CD4-positive, alpha-beta T cell treated with Interleukin-1 beta for 1 hour (primary cell): ENCODE measurements at regions not wholly inside any gene's neighbourhood (a gene's known extent, or its start where the extent isn't known, plus 50 kb on each side); places are given as distances from the start of the nearest gene placed in this dataset.
"Not testable (repeated sequence)": the region's sequence is repeated elsewhere in the genome, so short reads cannot be mapped to it uniquely, and the experiment has no call there.

ENCODE experiments used
- DNase-seq, 2 donors: peaks; one replicate each; pipeline ENCODE4 v3.0.0-alpha.2; 2020 to 2022

DNA sequence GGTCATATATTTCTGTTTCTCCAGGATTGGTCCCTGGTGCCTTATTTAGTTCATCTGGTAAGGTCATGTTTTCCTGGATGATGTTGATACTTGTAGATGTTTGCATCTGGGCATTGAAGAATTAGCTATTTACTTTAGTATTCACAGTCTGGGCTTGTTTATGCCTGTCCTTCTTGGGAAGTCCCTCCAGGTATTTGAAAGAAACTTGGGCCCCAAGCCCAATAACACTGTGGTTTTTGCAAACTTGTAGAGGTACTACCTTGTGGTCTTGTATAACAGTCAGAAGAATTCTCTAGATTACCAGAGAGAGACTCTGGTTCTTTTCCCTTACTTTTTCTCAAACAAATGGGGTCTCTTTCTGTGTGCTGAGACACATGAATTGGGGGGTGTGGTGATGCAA is 251.4 kb upstream of the B3GALT2 start:
- no peak for DNase-seq

DNA sequence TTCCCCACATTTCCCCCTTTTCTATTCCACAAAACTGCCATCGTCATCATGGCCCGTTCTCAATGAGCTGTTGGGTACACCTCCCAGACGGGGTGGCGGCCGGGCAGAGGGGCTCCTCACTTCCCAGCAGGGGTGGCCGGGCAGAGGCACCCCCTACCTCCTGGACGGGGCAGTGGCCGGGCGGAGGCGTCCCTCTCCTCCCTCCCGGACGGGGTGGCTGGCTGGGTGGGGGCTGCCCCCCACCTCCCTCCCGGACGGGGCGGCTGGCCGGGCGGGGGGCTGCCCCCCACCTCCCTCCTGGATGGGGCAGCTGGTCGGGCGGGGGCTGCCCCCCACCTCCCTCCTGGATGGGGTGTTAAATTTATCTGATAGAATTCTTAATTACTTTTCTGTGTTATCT is 250.9 kb upstream of the B3GALT2 start:
- not testable (repeated sequence) for DNase-seq

DNA sequence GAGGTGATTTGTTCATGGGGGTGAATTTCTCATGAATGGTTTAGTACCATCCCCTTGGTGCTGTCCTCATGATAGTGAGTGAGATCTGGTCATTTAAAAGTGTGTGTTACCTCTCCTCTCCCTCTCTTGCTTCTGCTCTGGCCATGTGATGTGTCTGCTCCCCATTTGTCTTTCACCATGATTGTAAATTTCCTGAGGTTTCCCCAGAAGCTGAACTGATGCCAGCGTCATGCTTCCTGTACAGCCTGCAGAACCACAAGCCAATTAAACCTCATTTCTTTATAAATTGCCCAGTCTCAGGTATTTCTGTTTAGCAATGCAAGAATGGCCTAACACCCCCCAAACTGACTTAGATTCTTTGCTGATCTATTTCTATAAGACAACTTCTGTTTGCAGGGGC is 249.4 kb upstream of the B3GALT2 start:
- no peak for DNase-seq

DNA sequence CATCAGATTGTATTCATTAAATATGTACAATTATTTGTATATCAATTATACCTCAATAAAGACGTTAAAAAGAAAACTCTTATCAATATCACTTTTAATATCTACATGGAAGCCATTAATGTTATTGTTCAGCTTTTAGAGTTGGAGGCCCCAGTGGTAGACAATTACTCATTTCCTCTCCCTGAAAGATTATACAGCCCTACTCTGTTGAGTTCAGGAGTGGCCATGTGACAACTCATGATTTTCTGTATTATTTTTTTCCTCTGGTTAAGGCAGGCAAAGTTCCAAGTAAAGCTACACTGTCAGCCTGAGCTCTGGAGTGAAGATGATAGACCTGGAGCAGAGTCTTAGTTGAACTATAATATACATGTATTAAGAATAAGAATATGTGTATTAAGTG is 247.9 kb upstream of the B3GALT2 start:
- no peak for DNase-seq

DNA sequence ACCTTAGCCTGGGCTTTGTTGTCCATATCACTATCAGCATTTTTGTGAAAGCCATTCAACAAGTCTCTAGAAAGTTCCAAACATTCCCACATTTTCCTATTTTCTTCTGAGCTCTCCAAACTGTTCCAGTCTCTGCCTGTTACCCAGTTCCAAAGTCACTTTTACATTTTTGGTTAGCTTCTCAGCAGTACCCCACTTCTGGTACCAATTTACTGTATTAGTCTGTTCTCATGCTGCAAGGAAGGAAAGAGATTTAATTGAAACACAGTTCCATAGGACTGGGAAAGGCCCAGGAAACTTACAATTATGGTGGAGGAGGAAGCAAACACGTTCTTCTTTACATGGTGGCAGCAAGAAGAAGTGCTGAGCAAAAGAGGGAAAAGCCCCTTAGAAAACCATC is 247.2 kb upstream of the B3GALT2 start:
- DNase-seq = no peak

DNA sequence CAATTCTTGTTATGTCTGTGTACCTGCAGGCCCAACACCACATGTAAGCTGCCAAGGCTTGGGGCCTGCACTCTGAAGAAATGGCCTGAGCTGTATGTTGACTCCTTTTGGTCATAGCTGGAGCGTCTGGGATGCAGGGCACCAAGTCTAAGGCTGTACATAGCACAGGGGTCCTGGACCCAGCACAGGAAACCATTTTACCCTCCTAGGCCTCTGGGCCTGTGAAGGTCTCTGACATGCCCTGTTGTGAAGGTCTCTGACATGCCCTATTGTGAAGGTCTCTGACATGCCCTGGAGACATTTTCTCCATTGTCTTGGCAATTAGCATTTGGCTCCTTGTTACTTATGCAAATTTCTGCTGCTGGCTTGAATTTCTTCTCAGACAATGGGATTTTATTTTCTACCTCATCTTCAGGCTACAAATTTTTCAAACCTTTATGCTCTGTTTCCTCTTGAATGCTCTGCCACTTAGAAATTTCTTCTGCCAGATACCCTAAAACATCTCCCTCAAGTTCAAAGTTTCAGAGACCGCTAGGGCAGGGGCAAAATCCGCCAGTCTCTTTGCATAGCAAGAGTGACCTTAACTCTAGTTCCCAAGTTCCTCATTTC is 246.7 kb upstream of the B3GALT2 start:
- DNase-seq = no peak

DNA sequence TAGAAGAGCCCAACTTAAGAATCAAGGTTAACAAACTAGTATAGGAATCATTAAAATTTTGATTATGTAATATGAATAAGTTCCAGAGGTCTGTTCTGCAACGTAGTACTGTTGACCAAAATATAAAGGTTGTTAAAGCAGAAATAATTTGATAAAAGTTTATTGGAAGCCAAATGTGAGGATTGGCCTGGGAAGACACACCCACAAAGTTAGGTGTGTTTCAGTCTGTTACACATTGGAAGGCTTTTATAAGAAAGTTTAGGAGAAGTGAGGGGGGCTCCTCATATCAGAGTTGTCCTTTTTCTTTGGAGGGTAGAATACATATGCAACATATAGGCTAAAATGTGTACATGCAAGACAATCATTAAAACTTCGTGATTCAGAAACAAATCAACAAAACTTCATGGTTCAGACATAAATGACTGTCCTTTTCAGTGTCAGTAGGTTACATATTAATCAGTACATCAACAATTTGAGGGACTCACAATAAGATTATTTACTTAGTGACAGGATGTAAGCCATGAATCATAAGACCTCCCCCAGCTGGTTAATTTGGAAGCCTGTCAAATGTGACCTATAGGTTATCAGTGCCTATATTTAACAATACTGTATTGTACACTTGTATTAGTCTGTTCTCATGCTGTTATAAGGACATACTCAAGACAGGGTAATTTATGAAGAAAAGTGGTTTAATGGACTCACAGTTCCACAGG is 245.0 kb upstream of the B3GALT2 start:
- DNase-seq = no peak

DNA sequence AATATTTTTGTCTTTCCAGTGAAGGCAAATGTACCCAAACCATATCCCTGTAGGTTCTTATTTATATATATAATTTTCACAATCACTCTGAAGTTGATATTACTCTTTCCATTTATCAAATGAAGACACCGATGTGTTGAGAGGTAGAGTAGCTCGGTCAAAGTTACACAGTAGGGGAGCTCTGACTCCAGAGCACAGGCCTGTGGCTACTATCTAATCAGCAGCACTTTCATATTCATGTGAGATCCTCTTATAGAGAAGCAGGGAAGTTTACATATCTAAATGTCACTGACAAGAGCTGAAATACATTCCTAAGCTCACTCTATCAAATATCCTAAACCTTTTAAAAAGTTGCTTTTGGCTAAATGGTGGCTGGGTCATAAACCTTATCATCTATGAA is 241.1 kb upstream of the B3GALT2 start:
- no peak for DNase-seq

DNA sequence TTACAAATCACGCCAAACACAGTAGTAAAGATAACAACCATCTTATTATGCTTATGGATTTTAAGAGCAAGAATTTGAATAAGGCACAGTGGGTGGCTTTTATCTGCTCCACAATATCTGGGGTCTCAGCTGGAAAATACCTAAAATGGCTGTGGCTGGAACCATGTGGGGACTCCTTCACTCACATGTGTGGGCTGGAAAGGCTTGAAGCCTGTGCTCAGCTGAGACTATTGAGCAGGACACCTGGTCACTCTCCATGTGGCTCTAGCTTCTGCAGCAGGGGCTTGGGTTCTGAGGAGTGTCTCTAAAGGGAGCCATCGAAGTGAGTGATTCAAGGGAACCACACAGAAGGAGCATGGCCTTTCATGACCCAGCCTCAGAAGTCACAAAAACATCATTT is 239.6 kb upstream of the B3GALT2 start:
- DNase-seq = no peak

DNA sequence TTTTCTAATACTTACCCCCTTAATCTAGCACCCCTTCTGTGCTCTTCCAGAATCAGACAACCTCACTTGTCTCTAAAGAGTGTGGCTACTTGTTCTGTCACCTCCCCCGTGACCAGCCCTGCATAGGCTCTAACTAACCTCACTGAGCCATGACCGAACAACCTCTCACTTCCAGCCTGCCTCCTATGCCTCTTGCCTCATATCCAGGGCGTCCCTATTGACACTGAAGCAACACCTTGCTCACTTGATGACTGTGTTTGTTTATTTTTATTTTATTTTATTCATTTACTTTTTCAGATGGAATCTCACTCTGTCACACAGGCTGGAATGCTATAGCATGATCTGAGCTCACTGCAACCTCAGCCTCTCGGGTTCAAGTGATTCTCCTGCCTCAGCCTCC is 235.1 kb upstream of the B3GALT2 start:
- DNase-seq = no peak

DNA sequence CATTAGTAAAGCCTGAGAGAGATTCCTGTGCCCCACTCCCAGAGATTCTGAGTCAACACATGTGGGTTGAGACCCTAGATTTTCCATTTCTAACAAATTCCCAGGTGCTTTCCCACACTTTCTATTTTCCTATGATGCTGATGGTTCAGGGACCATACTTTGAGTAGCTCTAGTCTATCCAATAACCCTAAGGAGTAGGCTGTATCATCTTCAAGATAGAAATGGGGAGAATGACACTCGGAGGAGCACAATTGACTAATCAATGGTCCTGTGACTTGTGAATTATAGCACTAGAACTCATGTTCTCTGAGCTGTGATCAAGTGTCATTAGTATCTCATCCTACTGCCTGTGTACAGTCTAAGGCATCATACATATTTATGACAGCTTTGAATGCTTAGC is 232.9 kb upstream of the B3GALT2 start:
- no peak for DNase-seq

DNA sequence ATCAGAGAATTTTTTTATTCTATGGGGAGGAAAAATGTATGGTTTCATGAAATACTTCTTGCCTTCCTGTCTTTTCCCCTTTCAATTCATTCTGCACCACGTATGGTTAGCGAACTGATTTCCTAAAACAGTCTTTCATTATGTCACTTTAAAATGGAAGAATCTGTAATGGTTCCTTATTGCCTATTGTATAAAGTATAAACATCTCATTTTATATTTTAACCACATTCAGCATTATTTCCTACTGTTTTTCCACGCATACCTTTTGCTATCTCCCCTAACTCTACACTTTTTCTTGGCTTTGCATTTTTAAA is 232.3 kb upstream of the B3GALT2 start:
- no peak for DNase-seq

DNA sequence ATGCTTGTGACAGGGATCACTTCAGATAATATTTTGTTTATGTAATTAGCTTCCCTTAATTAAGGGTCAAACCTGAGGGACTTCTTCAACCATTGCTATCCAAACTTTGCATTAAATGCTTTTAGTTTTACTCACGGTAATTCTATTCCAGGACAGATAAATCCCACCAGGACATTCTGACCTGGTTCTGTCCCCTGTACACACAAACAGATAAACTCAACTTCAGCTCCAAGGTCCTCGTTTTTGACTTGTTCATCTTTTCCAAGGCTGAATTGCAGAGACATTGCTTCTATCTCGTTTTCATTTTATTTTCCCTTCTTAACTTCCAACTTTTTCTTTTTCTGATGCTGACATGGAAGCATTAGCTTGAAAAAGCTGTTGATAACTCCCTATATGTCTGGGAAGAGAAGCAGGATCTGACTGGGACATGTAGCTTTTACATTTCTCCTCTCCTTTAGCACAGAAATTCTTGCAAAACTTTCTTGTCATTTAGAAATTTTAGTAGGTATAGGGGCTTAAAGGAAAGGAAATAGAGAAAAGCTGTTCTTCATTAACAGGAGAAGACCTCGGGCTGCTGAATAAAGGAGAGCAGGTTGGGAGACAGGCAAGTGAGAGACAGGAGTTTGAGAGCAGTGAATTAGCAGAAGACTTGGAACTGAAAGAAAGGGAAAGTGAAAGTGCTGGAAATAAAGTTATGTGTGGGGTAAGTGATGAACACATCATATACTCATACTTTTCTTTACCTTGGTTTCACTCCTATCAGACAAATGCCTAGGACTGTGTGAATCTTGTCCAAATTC is 231.7 kb upstream of the B3GALT2 start:
- peak in 1 of 2 donors; percentile 53 for DNase-seq

DNA sequence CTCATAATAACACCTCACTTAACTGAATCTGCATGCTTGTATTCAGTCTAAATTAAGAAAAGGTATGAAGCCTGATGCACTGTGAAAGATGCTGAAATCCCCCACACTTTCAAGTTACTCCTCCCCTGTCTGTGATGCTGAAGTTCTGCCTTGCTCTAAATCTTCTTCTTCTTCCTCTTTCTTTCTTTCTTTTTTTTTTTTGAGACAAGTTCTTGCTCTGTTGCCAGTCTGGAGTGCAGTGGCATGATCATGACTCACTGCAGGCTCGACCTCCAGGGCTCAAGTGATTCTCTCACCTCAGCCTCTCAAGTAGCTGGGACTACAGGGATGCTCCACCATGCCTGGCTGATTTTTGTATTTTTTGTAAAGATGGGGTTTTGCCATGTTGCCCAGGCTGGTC is 231.0 kb upstream of the B3GALT2 start:
- peak; percentile 19 to 24 for DNase-seq

DNA sequence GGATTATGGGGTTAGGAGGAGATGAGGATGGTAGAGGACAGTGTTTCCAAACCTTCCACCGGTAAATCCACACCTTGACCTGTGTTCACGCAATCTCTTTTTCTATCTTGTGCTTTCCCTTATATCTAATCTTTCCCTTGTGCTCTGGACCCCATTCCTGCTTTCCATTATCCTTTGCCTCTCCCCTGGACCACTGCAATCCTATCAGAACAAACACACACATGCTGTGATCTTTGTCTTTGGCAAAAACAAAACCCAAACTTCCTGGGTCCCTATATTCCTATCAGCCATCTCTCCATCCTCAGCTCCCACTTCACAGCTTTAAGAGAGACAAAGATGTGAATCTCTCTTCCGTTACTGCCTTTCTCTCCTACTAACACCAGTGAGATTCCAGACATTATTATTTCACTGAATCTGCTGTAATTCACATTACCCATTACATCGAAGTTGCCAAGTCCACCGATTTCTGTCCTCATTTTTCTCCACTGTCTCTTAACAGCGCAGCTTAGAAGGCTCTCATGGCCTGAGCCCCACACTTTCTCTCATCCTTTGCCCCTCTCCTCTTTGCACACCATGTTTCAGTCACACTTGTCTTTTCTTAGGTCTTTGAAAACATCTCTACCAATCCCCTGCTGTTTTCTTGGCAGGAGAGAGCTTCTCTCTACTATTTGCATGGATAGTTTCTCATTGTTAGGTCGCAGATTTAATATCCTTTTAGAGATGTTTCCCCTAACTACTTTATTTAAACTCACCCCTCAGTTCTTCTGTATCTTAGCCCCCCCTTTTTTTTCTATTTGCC is 230.0 kb upstream of the B3GALT2 start:
- DNase-seq = no peak

DNA sequence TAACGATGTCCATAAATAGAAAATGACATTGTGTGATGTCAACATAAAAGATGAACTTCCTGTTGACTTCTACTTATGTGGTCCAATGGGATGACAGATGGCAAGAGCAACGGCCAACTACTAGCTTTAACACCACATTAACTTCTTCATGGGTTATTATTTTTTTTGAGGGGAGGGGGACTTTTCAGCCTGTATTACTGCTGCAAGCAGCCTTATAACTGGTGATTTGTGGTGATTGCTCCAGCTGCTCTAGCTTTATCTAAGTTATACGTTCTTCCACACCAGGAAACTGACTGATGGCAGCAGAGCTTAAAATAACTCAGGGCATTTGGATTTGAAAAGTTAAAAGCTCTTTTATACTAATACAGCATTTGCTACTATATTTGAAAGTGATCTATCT is 228.8 kb upstream of the B3GALT2 start:
- DNase-seq = no peak

DNA sequence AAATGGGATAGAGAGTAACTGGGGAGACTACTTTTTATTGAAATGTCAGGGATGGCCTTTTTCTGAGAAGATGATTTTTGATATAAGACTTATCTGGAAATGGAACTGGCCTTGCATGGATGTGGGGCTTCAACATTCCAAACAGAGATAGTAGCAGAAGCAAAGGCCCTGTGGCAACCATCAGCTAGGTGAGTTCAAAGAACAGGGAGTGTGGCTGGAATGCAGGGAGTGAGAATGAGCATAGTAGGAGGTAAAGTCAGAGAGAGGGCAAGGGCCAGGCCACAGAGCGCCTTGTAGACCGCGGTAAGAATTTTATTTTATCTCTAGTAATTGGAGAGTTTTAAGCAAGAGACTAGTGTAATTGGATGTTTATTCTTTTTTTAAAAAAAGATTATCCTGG is 227.0 kb upstream of the B3GALT2 start:
- DNase-seq = no peak

DNA sequence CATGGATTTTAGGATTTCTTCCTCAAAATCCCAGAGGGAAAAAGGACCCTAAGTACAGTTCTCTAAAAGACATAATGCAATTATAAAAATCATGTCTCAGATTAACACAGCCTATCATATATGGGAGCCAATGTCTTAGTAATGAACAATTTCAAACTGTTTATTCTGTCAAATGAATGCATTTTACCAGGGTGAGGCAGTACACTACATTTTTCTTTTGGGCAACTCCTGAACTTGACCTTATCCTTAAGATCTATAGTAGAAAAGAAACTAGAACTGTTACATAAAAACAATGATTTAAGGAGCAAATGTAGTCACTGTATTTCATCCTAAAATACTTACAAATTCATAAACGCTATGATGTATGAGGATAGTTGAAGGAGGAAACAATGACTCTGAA is 226.3 kb upstream of the B3GALT2 start:
- no peak for DNase-seq

DNA sequence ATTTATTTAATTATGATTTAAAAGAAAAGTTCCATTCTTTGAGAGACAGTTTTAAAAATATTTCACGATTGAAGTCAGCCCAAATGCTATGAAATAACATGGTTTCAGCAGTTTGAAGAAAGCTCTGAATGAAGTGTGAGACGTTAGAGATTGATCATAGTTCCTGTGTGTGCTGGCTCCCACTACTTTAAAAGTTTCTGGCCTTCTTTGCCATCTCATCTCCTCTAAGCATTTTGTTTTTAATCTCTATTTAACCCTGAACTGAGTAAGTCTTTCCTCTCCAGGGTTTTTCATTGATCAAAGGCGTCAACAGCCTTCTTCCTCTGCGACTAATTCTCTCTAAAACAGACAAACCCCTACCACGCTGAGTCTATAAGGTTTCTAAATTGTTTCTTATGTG is 225.3 kb upstream of the B3GALT2 start:
- DNase-seq = no peak

DNA sequence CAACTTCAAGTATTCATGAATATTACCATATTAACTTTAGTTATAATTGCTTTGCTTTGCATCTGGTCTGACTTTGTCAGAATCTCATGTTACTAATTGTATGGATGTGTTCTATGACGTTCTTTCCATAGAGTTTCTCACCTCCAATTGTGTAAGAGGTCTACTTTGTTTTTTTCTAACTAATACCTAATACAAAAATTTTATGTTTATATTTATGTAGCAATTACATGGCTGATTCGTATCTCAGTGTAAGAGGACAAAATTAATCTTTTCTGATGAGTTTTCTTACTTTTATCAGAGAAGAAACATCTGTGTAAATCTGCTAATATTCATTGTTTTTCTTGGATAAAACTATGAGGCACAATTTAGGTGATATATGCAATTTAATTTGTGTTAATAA is 224.8 kb upstream of the B3GALT2 start:
- no peak for DNase-seq

DNA sequence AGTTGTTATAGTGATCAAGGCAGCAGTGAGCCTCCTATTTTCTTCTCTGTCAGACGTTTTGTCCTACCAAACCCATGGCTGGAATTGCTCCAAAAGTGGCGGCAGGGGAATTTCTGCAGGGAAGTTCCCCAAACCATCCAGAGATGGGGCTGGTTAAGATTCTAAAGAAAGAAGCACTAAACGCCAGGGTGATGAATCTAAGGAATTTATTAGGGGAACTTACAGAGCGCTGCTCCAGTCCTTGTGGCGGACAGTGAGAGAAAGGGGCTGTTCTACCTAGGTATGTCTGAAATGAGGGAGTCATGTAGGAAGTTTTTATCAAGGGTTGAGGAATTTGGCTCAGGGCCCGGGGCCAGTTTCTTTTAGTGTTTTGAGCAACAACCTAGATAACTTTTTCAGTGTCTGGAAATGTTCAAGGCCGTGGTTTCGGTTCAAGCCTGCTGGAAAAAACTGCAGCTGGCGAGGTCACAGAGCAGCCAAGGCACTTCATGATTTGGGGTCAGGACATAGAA is 222.4 kb upstream of the B3GALT2 start:
- peak in 1 of 2 donors; percentile 28 for DNase-seq

DNA sequence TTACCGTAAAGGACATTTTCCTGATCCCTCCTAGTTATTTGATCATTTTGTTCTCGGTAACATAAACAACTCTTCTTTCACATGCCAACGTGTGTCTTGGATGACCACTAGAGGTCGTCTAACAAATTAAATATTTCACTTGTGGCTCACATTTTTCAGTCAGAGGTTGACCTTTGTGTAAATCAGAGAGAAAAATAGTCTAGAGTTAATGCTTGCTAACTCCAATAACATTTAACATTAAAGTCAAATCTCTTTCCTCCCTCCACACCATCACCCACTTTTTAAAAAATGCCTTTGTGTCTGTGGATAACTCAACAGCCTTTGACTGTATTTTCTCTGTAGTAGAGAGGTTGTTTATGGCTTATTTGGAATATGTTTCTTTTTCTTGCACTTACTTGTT is 220.5 kb upstream of the B3GALT2 start:
- DNase-seq = peak in 1 of 2 donors; percentile 60

DNA sequence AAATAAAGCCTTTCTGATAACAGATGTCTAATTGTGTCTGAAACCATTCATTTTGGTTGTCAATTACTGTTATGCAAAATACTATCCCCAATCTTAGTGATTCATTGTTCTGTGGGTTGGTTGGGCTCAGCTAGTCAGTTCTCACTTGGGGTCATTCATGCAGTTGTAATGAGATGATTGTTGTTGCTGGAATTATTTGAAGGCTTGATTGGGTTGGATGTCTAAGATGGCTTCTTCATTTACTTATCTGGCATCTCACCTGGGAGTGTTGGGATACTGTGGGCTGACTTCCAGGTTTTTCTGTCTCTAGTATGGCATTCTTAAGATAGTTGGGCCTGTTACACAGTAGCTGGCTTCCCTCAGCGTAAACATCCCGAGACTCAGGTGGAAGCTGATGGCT is 217.8 kb upstream of the B3GALT2 start:
- DNase-seq = no peak
